Mucosa of descending colon (tissue), 3 donors: ENCODE measurements at regions not wholly inside any gene's neighbourhood (a gene's known extent, or its start where the extent isn't known, plus 50 kb on each side); places are given as distances from the start of the nearest gene placed in this dataset.

Experiments
- ATAC-seq: fragments of 200-7000 bp; cut with Tn5 transposase; one replicate; pipeline ENCODE4 v1.9.1; 2020; ENCODE audit warnings: mild to moderate bottlenecking, moderate library complexity
- DNase-seq, 3 donors: peaks; one replicate each; pipeline ENCODE4 v3.0.0-alpha.2; 2020
- H3K36me3 ChIP-seq: fragments of 200-600 bp; one replicate; pipeline ENCODE4 v1.8.0; 2021; ENCODE audit warnings: low read depth, mild to moderate bottlenecking
- H3K4me1 ChIP-seq: fragments of 200-600 bp; one replicate; pipeline ENCODE4 v1.8.0; 2021; ENCODE audit warnings: low read depth, mild to moderate bottlenecking
- H3K4me3 ChIP-seq: fragments of 200-600 bp; one replicate; pipeline ENCODE4 v1.8.0; 2021; ENCODE audit warnings: mild to moderate bottlenecking
- H3K9me3 ChIP-seq: fragments of 200-600 bp; one replicate; pipeline ENCODE4 v1.8.0; 2021; ENCODE audit warnings: mild to moderate bottlenecking
- intact Hi-C, 2 donors: fragments of 100-400 bp; cut with DNase I in 1 of 2; cut with micrococcal nuclease in 1 of 2; formaldehyde crosslinking; loops; one replicate each; pipeline versions ENCODE4 v1.11.0 to v1.11.1; 2022; cut with DNase I, micrococcal nuclease
- TF ChIP-seq, protein P1 (sequence below): fragments of 200-600 bp; IDR thresholded peaks from one replicate; pipeline ENCODE4 v1.8.0; 2022; ENCODE audit warnings: antibody characterized with exemption, mild to moderate bottlenecking
- donor health status: DM: no; HTN: no; CAD: no; lungs with moderate emphysema.
- donor health status: DM: no; HTN: no; CAD: no.
- donor health status: DM: no; HTN: yes; CAD: no.

DNA sequence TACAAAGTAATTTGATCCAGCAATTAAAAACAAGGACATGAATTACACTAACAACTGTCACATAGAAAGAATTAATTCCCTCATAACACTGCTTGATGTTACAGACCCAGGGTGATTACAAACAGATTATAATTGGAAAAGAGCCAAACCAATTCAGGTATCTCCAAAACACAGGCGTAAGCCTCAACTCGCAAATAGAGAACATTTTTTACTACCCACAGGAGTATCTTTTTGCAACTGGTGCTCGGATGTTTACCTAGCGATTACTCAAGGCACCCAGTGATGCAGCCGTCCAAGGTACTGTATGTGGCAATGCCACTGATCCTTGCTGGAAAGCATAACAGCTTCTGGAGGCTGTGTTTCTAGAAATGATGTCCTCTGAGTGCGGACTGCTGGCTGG lies 386.1 kb upstream of the KIF2A start:
- Histone ChIP-seq H3K36me3 (no peaks in the 10 kb centered on the region), H3K9me3 (no peaks in the 10 kb centered on the region), H3K4me3 (no peak overlapping the region), H3K4me1 (no peaks in the 10 kb centered on the region)
- intact Hi-C loops: no loop called here
- DNase-seq (no peak), ATAC-seq (peak; percentile 22)
- TF ChIP-seq, protein P1, sequence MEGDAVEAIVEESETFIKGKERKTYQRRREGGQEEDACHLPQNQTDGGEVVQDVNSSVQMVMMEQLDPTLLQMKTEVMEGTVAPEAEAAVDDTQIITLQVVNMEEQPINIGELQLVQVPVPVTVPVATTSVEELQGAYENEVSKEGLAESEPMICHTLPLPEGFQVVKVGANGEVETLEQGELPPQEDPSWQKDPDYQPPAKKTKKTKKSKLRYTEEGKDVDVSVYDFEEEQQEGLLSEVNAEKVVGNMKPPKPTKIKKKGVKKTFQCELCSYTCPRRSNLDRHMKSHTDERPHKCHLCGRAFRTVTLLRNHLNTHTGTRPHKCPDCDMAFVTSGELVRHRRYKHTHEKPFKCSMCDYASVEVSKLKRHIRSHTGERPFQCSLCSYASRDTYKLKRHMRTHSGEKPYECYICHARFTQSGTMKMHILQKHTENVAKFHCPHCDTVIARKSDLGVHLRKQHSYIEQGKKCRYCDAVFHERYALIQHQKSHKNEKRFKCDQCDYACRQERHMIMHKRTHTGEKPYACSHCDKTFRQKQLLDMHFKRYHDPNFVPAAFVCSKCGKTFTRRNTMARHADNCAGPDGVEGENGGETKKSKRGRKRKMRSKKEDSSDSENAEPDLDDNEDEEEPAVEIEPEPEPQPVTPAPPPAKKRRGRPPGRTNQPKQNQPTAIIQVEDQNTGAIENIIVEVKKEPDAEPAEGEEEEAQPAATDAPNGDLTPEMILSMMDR: no peak

DNA sequence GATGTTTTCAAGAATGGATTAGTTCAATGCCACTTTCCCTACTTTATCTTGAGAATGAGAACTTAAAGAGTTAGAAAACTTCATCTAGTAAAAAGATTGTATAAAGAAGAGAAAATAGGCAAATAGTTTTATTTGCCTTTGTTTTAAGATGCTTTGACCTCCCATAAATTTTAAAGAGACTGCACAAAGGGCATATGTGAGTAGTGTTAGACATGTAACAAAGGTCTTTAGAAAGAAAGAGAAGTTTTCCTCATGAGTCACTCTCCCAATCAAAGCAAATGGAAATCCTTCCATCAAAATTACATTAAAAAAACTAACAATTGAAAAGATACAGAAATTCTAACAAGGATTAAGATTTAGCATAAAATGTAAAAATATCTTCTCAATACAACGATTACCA lies 381.8 kb upstream of the KIF2A start:
- TF ChIP-seq, protein P1: no peak
- Histone ChIP-seq H3K4me3 (no peak overlapping the region), H3K9me3 (no peaks in the 10 kb centered on the region), H3K4me1 (no peaks in the 10 kb centered on the region), H3K36me3 (no peaks in the 10 kb centered on the region)
- no peak for DNase-seq
- ATAC-seq: no peak
- intact Hi-C loops: no loop called here

DNA sequence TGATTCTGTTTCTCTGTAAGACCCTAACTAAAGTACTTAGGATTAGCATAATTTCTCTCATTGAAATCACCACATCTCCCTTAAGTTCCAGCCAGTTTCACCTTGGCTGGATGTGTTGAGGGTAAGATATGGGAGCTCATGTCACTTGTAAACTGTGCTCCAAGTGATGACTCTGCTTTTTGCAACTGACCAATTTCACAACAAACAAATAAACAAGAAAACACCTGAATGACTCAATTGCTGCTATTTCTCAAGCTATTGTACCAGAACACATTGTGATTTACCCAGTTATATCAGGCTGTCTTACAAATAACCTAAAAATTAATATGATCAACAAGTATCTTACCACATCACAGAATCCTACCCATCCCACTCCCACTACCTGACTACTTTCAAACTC lies 379.1 kb upstream of the KIF2A start:
- TF ChIP-seq, protein P1: no peak
- no peaks in the 10 kb centered on the region for H3K36me3 ChIP-seq
- ATAC-seq (no peak), DNase-seq (no peak)
- H3K4me3 ChIP-seq: no peak overlapping the region
- intact Hi-C loops: no loop called here
- H3K4me1 ChIP-seq: no peaks in the 10 kb centered on the region
- no peaks in the 10 kb centered on the region for H3K9me3 ChIP-seq

DNA sequence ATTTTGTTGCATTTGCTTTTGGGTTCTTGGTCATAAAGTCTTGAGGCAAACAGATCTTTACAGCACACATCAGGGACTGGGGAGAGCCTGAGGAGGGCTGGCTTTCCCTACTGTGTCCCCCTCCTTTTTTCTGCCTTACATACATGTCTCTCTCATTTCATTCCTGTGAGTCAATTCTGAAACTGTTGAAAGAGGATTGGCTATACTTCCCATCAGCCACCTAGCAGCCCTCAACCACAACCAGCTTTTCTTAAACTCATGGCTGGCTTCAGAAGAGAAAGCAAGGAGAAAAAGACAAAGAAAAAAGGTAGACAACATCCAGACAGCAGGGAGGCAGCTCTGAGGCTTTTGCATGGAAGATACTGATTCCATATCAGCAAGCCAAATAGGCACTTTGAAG lies 374.8 kb upstream of the KIF2A start:
- Histone ChIP-seq H3K4me1 (no peaks in the 10 kb centered on the region), H3K4me3 (no peak overlapping the region), H3K36me3 (no peaks in the 10 kb centered on the region), H3K9me3 (no peaks in the 10 kb centered on the region)
- TF ChIP-seq, protein P1: no peak
- ATAC-seq (no peak), DNase-seq (no peak)
- intact Hi-C loops: no loop called here

DNA sequence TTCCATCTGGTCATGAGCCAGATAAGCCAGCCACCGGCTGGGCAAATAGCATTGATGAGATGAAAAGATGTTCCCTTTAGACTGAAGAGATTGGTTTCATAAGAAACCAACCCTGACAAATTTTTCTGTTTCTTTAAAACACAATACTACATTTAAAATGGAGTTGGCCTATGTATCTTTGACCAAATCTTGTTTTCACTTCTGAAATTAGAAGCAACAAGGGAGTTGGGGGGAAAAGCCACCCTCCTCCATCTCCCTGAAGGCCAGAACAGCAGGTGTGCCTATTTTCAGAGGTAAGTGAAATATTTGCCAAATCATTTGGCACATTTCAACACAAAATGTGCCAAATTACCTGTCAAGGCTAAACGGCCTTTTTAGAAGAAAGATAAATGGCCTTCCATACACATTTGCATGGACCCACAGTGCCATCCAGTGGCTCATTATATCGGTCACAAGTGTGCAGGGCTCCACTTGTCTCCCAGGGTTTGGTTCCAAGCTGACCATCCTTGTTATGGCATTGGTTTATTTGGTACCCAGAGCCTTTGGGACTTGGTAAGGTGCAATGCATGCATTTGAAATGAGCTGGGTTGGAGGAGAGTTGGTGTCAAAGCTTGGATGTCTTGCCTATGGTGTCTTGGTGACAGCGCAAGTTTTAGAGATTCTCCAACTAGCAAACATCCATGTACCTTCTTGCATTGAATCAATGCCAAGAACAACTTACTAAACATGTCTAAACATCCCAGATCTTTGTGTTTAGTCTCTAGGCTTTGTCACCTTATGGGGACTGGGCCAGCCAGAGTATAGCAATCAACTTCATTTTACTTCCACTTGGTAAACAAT lies 372.0 kb upstream of the KIF2A start:
- no peaks in the 10 kb centered on the region for H3K4me1 ChIP-seq
- H3K9me3 ChIP-seq: no peaks in the 10 kb centered on the region
- peak; percentile 70 for ATAC-seq
- no peak overlapping the region for H3K4me3 ChIP-seq
- TF ChIP-seq, protein P1: peak; percentile 16
- peak in 2 of 3 donors; percentile 29 to 77 for DNase-seq
- intact Hi-C loops: no loop called here
- no peaks in the 10 kb centered on the region for H3K36me3 ChIP-seq
